AG09319 (cell line): ENCODE measurements at regions not wholly inside any gene's neighbourhood (a gene's known extent, or its start where the extent isn't known, plus 50 kb on each side); places are given as distances from the start of the nearest gene placed in this dataset.
A peak's percentile ranks its signal among the peaks of the same experiment; 100 is the strongest.
"Not testable (repeated sequence)": the region's sequence is repeated elsewhere in the genome, so short reads cannot be mapped to it uniquely, and the experiment has no call there.

Source experiments
- DNase-seq: peaks from one replicate; pipeline ENCODE4 v3.0.0-alpha.2; 2010; ENCODE audit warnings: low read depth; ENCODE audit errors: extremely low read depth
- CTCF ChIP-seq: IDR thresholded peaks from 2 replicates; pipeline ENCODE4 v1.5.1; 2011; ENCODE audit warnings: low read depth, mild to moderate bottlenecking, inconsistent platforms, low read length, moderate library complexity

GRCh38 chr1:55767171-55767570 is 552.0 kb upstream of the USP24 start:
- DNase-seq = no peak
- no peak for TF ChIP-seq CTCF

DNA sequence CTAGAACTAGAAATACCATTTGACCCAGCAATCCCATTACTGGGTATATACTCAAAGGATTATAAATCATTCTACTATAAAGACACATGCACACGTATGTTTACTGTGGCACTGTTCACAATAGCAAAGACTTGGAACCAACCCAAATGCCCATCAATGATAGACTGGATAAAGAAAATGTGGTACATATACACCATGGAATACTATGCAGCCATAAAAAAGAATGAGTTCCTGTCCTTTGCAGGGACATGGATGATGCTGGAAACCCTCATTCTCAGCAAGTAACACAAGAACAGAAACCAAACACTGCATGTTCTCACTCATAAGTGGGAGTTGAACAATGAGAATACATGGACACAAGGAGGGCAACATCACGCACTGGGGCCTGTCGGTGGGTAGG is 550.3 kb upstream of the USP24 start:
- not testable (repeated sequence) for DNase-seq

GRCh38 chr1:55751776-55752175 is 536.6 kb upstream of the USP24 start:
- no peak for TF ChIP-seq CTCF

GRCh38 chr1:55750628-55750995 is 535.4 kb upstream of the USP24 start:
- no peak for DNase-seq
- TF ChIP-seq CTCF = no peak

More at GRCh38 chr1:55751776-55752175, 536.6 kb upstream of the USP24 start:
- DNase-seq = no peak

GRCh38 chr1:55749975-55750627 is 534.9 kb upstream of the USP24 start:
- TF ChIP-seq CTCF = no peak
- DNase-seq = no peak

DNA sequence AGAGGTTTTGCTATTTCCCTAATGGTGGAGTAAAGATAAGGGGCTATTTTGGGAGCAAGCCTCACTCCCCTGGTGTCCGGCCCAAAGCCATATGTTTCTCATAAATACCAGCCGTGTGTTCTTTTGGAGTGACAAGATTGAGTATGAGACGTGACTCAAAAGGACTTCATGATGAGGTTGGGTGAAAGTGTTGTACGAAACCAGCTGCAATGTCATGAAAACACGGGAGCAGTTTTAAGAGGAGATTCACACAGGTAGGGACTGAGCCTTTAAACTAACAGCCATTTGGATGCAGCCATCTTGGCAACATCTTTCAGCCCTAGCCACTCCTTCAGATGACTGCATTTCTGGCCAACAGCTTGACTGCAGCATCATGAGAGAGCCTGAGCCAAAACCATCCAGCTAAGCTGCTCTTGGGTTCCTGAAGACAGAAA is 532.3 kb upstream of the USP24 start:
- no peak for DNase-seq
- TF ChIP-seq CTCF = no peak

DNA sequence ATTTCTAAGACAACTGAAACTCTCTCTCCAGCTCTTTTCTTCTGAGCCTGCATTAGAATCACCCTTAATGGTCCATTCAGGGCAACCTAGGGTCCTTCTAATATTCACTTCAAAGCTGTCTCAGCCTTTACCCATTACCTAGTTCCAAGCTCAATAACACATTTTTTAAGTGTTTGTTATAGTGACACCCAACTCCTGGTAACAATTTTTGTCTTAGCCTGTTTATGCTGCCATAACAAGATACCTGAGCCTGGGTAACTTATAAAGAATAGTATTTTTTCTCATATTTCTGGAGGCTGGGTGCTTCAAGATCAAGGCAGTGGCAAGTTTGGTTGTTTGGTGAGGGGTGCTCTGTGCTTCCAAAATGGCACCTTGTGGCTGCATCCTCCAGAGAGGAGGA is 531.5 kb upstream of the USP24 start:
- TF ChIP-seq CTCF = no peak

DNA sequence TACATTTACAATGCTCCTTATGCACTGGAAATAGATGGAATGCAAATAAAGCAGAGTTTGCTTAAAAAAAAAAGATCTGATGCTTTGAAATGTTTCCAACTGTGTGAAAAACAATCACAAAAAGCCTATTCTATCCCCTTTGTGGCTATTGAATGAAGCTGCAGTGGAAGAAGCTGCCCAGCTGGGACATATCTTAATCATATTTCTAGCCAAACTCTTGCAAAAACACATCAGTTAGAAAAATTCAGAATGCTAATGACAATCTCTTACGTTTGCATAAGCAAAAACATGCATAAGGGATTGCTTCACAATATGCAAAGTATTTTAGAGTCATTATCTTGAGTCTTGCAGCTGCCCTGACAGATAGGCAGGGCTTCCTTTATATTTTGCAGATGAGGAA is 526.4 kb upstream of the USP24 start:
- peak; percentile 89 for DNase-seq
- TF ChIP-seq CTCF = no peak; the same call in 1 of the 2 replicates

More for the DNA sequence above, 531.5 kb upstream of the USP24 start:
- no peak for DNase-seq
